GM18873 (cell line): ENCODE measurements at regions not wholly inside any gene's neighbourhood (a gene's known extent, or its start where the extent isn't known, plus 50 kb on each side); places are given as distances from the start of the nearest gene placed in this dataset.

Source experiments
- ATAC-seq: cut with Tn5 transposase; IDR thresholded peaks from one replicate; pipeline ENCODE4 v1.9.1; 2021; ENCODE audit warnings: mild to moderate bottlenecking, moderate library complexity, moderate number of reproducible peaks; ENCODE audit not compliant: unreplicated experiment, low FRiP score

GRCh38 chr2:16287281-16287680 lies 346.9 kb downstream of the MYCN start:
- ATAC-seq = no peak

GRCh38 chr2:16285813-16286510 lies 345.6 kb downstream of the MYCN start:
- no peak for ATAC-seq

- ATAC-seq = no peak
Observed at GRCh38 chr2:16284941-16285625, 344.7 kb downstream of the MYCN start.

GRCh38 chr2:16283071-16283850 lies 342.9 kb downstream of the MYCN start:
- ATAC-seq = no peak

GRCh38 chr2:16282511-16282910 lies 342.2 kb downstream of the MYCN start:
- no peak for ATAC-seq

- ATAC-seq = no peak
Observed at GRCh38 chr2:16281451-16282335, 341.3 kb downstream of the MYCN start.

GRCh38 chr2:16280081-16280480 lies 339.7 kb downstream of the MYCN start:
- ATAC-seq = no peak

- no peak for ATAC-seq
Observed at GRCh38 chr2:16279641-16280040, 339.3 kb downstream of the MYCN start.

GRCh38 chr2:16279201-16279570 lies 338.8 kb downstream of the MYCN start:
- no peak for ATAC-seq

- ATAC-seq = no peak
Observed at GRCh38 chr2:16278421-16279200, 338.3 kb downstream of the MYCN start.

- ATAC-seq = no peak
Observed at GRCh38 chr2:16277117-16277516, 336.8 kb downstream of the MYCN start.

- ATAC-seq = no peak
Observed at GRCh38 chr2:16275661-16276060, 335.3 kb downstream of the MYCN start.

GRCh38 chr2:16275131-16275530 lies 334.8 kb downstream of the MYCN start:
- ATAC-seq = no peak

GRCh38 chr2:16273111-16273510 lies 332.8 kb downstream of the MYCN start:
- no peak for ATAC-seq

GRCh38 chr2:16272038-16272788 lies 331.9 kb downstream of the MYCN start:
- no peak for ATAC-seq

- ATAC-seq = no peak
Observed at GRCh38 chr2:16271231-16271896, 331.0 kb downstream of the MYCN start.

- no peak for ATAC-seq
Observed at GRCh38 chr2:16270441-16270840, 330.1 kb downstream of the MYCN start.

GRCh38 chr2:16268301-16269000 lies 328.1 kb downstream of the MYCN start:
- ATAC-seq = no peak
